Loucy (cell line): ENCODE measurements at regions not wholly inside any gene's neighbourhood (a gene's known extent, or its start where the extent isn't known, plus 50 kb on each side); places are given as distances from the start of the nearest gene placed in this dataset.

Source experiments
- EZH2phosphoT487 ChIP-seq: fragments of 200-600 bp; IDR thresholded peaks from 2 replicates; pipeline ENCODE4 v1.6.1; 2018; ENCODE audit warnings: antibody characterized with exemption, mild to moderate bottlenecking, moderate library complexity, borderline replicate concordance
- TF ChIP-seq, protein P1 (sequence below): fragments of 200-600 bp; sonication (generic); conservative IDR thresholded peaks from 2 replicates; pipeline ENCODE4 v1.5.1; 2014; ENCODE audit warnings: mild to moderate bottlenecking, antibody characterized with exemption, low read length

DNA sequence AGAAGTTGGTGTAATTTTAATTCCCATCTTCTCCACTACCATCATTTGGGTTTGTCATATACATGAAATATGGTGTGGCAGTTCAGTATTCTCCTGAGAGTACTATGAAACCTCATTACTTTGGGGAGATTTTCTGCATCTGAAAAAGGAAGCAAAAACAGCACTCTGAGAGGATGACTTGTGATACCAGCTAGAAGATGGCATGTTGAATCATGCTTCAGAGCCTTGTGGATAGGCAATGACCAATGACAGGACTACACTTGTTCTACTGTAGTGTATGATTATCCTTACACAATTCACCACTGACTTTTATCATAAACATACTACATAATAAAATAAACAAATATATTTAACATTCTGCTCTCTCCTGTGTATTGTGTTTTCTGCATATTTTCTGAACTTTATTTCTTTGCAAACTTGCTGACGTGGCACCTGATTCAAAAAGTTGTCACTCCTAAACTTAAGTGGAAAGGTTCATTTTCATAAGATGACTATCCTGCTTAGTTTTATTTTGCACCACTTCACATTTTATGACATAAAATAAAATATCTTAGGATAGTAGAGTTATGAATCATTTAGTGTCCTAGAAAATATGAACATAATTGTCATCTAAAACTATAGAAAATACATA lies 991.3 kb downstream of the FSTL5 start:
- TF ChIP-seq, protein P1, sequence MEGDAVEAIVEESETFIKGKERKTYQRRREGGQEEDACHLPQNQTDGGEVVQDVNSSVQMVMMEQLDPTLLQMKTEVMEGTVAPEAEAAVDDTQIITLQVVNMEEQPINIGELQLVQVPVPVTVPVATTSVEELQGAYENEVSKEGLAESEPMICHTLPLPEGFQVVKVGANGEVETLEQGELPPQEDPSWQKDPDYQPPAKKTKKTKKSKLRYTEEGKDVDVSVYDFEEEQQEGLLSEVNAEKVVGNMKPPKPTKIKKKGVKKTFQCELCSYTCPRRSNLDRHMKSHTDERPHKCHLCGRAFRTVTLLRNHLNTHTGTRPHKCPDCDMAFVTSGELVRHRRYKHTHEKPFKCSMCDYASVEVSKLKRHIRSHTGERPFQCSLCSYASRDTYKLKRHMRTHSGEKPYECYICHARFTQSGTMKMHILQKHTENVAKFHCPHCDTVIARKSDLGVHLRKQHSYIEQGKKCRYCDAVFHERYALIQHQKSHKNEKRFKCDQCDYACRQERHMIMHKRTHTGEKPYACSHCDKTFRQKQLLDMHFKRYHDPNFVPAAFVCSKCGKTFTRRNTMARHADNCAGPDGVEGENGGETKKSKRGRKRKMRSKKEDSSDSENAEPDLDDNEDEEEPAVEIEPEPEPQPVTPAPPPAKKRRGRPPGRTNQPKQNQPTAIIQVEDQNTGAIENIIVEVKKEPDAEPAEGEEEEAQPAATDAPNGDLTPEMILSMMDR: no peak
- no peak for TF ChIP-seq EZH2phosphoT487
